ENCODE measurements at regions not wholly inside any gene's neighbourhood (a gene's known extent, or its start where the extent isn't known, plus 50 kb on each side); places are given as distances from the start of the nearest gene placed in this dataset.
A peak's percentile ranks its signal among the peaks of the same experiment; 100 is the strongest.

- TF ChIP-seq OSR1 (CRISPR knock-in tag; IDR thresholded peaks at IDR 0.05), result no peak
- peak; percentile 82 for ATAC-seq
These were observed 625.6 kb upstream of the CDH2 start for GRCh38 chr18:28802546-28802945.

GRCh38 chr18:28801876-28802275 lies 624.9 kb upstream of the CDH2 start:
- ATAC-seq, result peak; percentile 22
- no peak for TF ChIP-seq PPARA (CRISPR knock-in tag; IDR thresholded peaks at IDR 0.05; ENCODE audit: borderline replicate concordance)
- no peak for TF ChIP-seq TSHZ2 (CRISPR knock-in tag; IDR thresholded peaks at IDR 0.05)
- TF ChIP-seq CSDC2 (CRISPR knock-in tag; IDR thresholded peaks at IDR 0.05), result no peak
- no peak for TF ChIP-seq ZNF565 (CRISPR knock-in tag; conservative IDR thresholded peaks at IDR 0.05; ENCODE audit: low read depth)
- no peak for TF ChIP-seq SNAI2 (CRISPR knock-in tag; IDR thresholded peaks at IDR 0.05)
- TF ChIP-seq ARNTL (CRISPR knock-in tag; IDR thresholded peaks at IDR 0.05; ENCODE audit: borderline replicate concordance, low read depth), result no peak

GRCh38 chr18:28794459-28795245 lies 617.7 kb upstream of the CDH2 start:
- ATAC-seq, result peak; percentile 49
- TF ChIP-seq ZFP30 (CRISPR knock-in tag; IDR thresholded peaks at IDR 0.05) (no peak), ZC3H10 (CRISPR knock-in tag; IDR thresholded peaks at IDR 0.05) (peak; percentile 72), CSRNP3 (CRISPR knock-in tag; IDR thresholded peaks at IDR 0.05) (no peak), POU6F1 (CRISPR knock-in tag; IDR thresholded peaks at IDR 0.05; ENCODE audit: borderline replicate concordance, low read depth) (no peak), SNAI2 (CRISPR knock-in tag; IDR thresholded peaks at IDR 0.05) (peak; percentile 86), TSHZ2 (CRISPR knock-in tag; IDR thresholded peaks at IDR 0.05) (no peak), RARB (CRISPR knock-in tag; IDR thresholded peaks at IDR 0.05) (no peak), CSDC2 (CRISPR knock-in tag; IDR thresholded peaks at IDR 0.05) (no peak), BACH2 (CRISPR knock-in tag; IDR thresholded peaks at IDR 0.05; ENCODE audit: borderline replicate concordance) (no peak), OSR1 (CRISPR knock-in tag; IDR thresholded peaks at IDR 0.05) (no peak), ZNF565 (CRISPR knock-in tag; conservative IDR thresholded peaks at IDR 0.05; ENCODE audit: low read depth) (no peak), PATZ1 (CRISPR knock-in tag; IDR thresholded peaks at IDR 0.05; ENCODE audit: borderline replicate concordance) (no peak; the same call in 1 of the 2 replicates), ZNF70 (CRISPR knock-in tag; IDR thresholded peaks at IDR 0.05) (no peak), ISL1 (CRISPR knock-in tag; IDR thresholded peaks at IDR 0.05) (peak; percentile 92), PPARA (CRISPR knock-in tag; IDR thresholded peaks at IDR 0.05; ENCODE audit: borderline replicate concordance) (no peak), CREB5 (CRISPR knock-in tag; IDR thresholded peaks at IDR 0.05; ENCODE audit: low read depth) (no peak), ZNF8 (CRISPR knock-in tag; IDR thresholded peaks at IDR 0.05) (no peak), ESRRG (CRISPR knock-in tag; IDR thresholded peaks at IDR 0.05) (no peak), TOX (CRISPR knock-in tag; IDR thresholded peaks at IDR 0.05; ENCODE audit: borderline replicate concordance) (0 out of 2 replicates have a peak, but pooled peaks have one; percentile 15), TCF4 (CRISPR knock-in tag; IDR thresholded peaks at IDR 0.05; ENCODE audit: borderline replicate concordance) (no peak), ZFP3 (CRISPR knock-in tag; IDR thresholded peaks at IDR 0.05) (no peak), GLIS3 (CRISPR knock-in tag; IDR thresholded peaks at IDR 0.05) (no peak), ARNTL (CRISPR knock-in tag; IDR thresholded peaks at IDR 0.05; ENCODE audit: borderline replicate concordance, low read depth) (no peak)

Measured in SK-N-SH treated with all-trans-retinoic acid at 6 μM for 48 hours (cell line).